Gastroesophageal sphincter (tissue), 4 donors: ENCODE measurements at regions not wholly inside any gene's neighbourhood (a gene's known extent, or its start where the extent isn't known, plus 50 kb on each side); places are given as distances from the start of the nearest gene placed in this dataset.

ENCODE experiments used
- ATAC-seq: fragments of 150-250 bp; one replicate; pipeline ENCODE4 v1.9.1; 2016; ENCODE audit warnings: mild to moderate bottlenecking, moderate library complexity
- H3K27ac ChIP-seq, 4 donors: fragments of 200-600 bp; sonication (generic) in 3 of 4; 1 replicate in 3 of 4; 2 replicates in 1 of 4; pipeline ENCODE4 v1.5.1; 2016 to 2019
- H3K27me3 ChIP-seq: fragments of 200-600 bp; sonication (generic); one replicate; pipeline ENCODE4 v1.5.1; 2019
- H3K36me3 ChIP-seq, 2 donors: fragments of 200-600 bp; sonication (generic); one replicate each; pipeline ENCODE4 v1.5.1; 2019; ENCODE audit warnings: control low read depth in 1 of 2
- H3K4me1 ChIP-seq, 3 donors: fragments of 200-600 bp; sonication (generic); 1 replicate in 2 of 3; 2 replicates in 1 of 3; pipeline ENCODE4 v1.5.1; 2016 to 2019; ENCODE audit warnings: control low read depth in 2 of 3
- H3K4me3 ChIP-seq, 2 donors: fragments of 200-600 bp; sonication (generic); one replicate each; pipeline ENCODE4 v1.5.1; 2019; ENCODE audit warnings: mild to moderate bottlenecking in 1 of 2, moderate library complexity in 1 of 2
- H3K9me3 ChIP-seq, 3 donors: fragments of 200-600 bp; sonication (generic); one replicate each; pipeline ENCODE4 v1.5.1; 2017 to 2019; ENCODE audit warnings: control low read depth in 2 of 3
- CTCF ChIP-seq, 4 experiments: fragments of 200-600 bp in 2 of 4; fragments of 450-650 bp in 2 of 4; sonication (generic) in 1 of 4; IDR thresholded peaks; one replicate each; pipeline ENCODE4 v1.5.1; 2017 to 2019; ENCODE audit warnings: antibody characterized with exemption in 4 of 4, mild to moderate bottlenecking in 2 of 4, moderate library complexity in 2 of 4
- EP300 ChIP-seq: sonication (generic); formaldehyde crosslinking; IDR thresholded peaks from one replicate; pipeline ENCODE4 v1.6.1; 2017; ENCODE audit warnings: antibody characterized with exemption, mild to moderate bottlenecking
- POLR2A ChIP-seq, 2 donors: fragments of 450-650 bp; IDR thresholded peaks; one replicate each; pipeline ENCODE4 v1.6.1; 2017; ENCODE audit warnings: antibody characterized with exemption in 2 of 2, mild to moderate bottlenecking in 2 of 2, moderate library complexity in 1 of 2
- POLR2AphosphoS5 ChIP-seq: sonication (generic); formaldehyde crosslinking; IDR thresholded peaks from one replicate; pipeline ENCODE4 v1.6.1; 2017; ENCODE audit warnings: antibody characterized with exemption
- WGBS, 2 donors: methylation state at CpG; one replicate each; pipeline ENCODE4 v1.1.5; 2018; ENCODE audit warnings: low coverage in 1 of 2; 5-methylcytosine and 5-hydroxymethylcytosine counted together

- WGBS, 2 donors: 35 to 71% methylated on average over 3 to 4 of the region's 4 CpGs
- no peak for TF ChIP-seq EP300
- TF ChIP-seq CTCF (IDR thresholded peaks at IDR 0.05): no peak
- TF ChIP-seq POLR2A (IDR thresholded peaks at IDR 0.05): no peak
- TF ChIP-seq POLR2AphosphoS5: no peak
- Histone ChIP-seq H3K4me3 (no peak overlapping the region), H3K36me3 (no peaks in the 10 kb centered on the region), H3K9me3 (no peaks in the 10 kb centered on the region), H3K4me1 (no peaks in the 10 kb centered on the region), H3K27ac (no peak overlapping the region), H3K27me3 (peaks cover 17% of the 10 kb centered on the region)
- ATAC-seq: no peak
These were observed 890.5 kb downstream of the UQCRFS1 start for GRCh38 chr19:28322491-28322890.

- Histone ChIP-seq H3K36me3 (no peaks in the 10 kb centered on the region), H3K4me1 (no peaks in the 10 kb centered on the region), H3K4me3 (no peak overlapping the region), H3K9me3 (no peaks in the 10 kb centered on the region), H3K27ac (no peak overlapping the region), H3K27me3 (peaks cover 12% of the 10 kb centered on the region)
- ATAC-seq: no peak
- TF ChIP-seq EP300 (no peak), POLR2A (IDR thresholded peaks at IDR 0.05) (no peak), POLR2AphosphoS5 (no peak), CTCF (IDR thresholded peaks at IDR 0.05) (no peak)
- 79 to 83% methylated on average over 1 of the region's 1 CpG for WGBS, 2 donors
These were observed 893.0 kb downstream of the UQCRFS1 start for GRCh38 chr19:28319918-28320317.

GRCh38 chr19:28319227-28319626 is 893.7 kb downstream of the UQCRFS1 start:
- TF ChIP-seq POLR2A (IDR thresholded peaks at IDR 0.05) (no peak), EP300 (no peak)
- Histone ChIP-seq H3K36me3 (no peaks in the 10 kb centered on the region), H3K27me3 (peaks cover 12% of the 10 kb centered on the region), H3K4me1 (no peaks in the 10 kb centered on the region), H3K4me3 (no peak overlapping the region), H3K9me3 (no peaks in the 10 kb centered on the region), H3K27ac (no peak overlapping the region)
- 27 to 33% methylated on average over 2 of the region's 2 CpGs for WGBS, 2 donors
- ATAC-seq: no peak

GRCh38 chr19:28318469-28319179 is 894.3 kb downstream of the UQCRFS1 start:
- WGBS, 2 donors: 76 to 77% methylated on average over 3 to 6 of the region's 9 CpGs
- no peak overlapping the region for H3K27ac ChIP-seq
- TF ChIP-seq POLR2AphosphoS5 (no peak), POLR2A (IDR thresholded peaks at IDR 0.05) (no peak), EP300 (no peak), CTCF (IDR thresholded peaks at IDR 0.05) (no peak)
- no peaks in the 10 kb centered on the region for H3K4me1 ChIP-seq
- no peaks in the 10 kb centered on the region for H3K9me3 ChIP-seq
- H3K36me3 ChIP-seq: no peaks in the 10 kb centered on the region
- H3K4me3 ChIP-seq: no peak overlapping the region
- no peak for ATAC-seq
- H3K27me3 ChIP-seq: peaks cover 12% of the 10 kb centered on the region

GRCh38 chr19:28316464-28316863 is 896.5 kb downstream of the UQCRFS1 start:
- no peak for ATAC-seq
- 72 to 75% methylated on average over 4 to 6 of the region's 7 CpGs for WGBS, 2 donors
- H3K9me3 ChIP-seq: no peaks in the 10 kb centered on the region

More at GRCh38 chr19:28316464-28316863, 896.5 kb downstream of the UQCRFS1 start:
- Histone ChIP-seq H3K36me3 (no peaks in the 10 kb centered on the region), H3K27me3 (peaks cover 12% of the 10 kb centered on the region), H3K4me3 (no peak overlapping the region), H3K4me1 (no peaks in the 10 kb centered on the region), H3K27ac (no peak overlapping the region)
- TF ChIP-seq POLR2A (IDR thresholded peaks at IDR 0.05): no peak
- TF ChIP-seq CTCF (IDR thresholded peaks at IDR 0.05): no peak
- TF ChIP-seq POLR2AphosphoS5: no peak
- TF ChIP-seq EP300: no peak
